SK-N-SH treated with all-trans-retinoic acid at 6 μM for 48 hours (cell line): ENCODE measurements at regions not wholly inside any gene's neighbourhood (a gene's known extent, or its start where the extent isn't known, plus 50 kb on each side); places are given as distances from the start of the nearest gene placed in this dataset.

Experiments used
- PATZ1 ChIP-seq: fragments of 250-450 bp; sonication (Bioruptor Pico); IDR thresholded peaks from 2 replicates; pipeline ENCODE4 v1.8.0; 2020; ENCODE audit warnings: mild to moderate bottlenecking, moderate library complexity, borderline replicate concordance
- ZC3H10 ChIP-seq: fragments of 250-450 bp; sonication (Bioruptor Pico); IDR thresholded peaks from 2 replicates; pipeline ENCODE4 v1.5.1; 2021; ENCODE audit warnings: mild to moderate bottlenecking, moderate library complexity
- ZNF70 ChIP-seq: fragments of 450-650 bp; formaldehyde crosslinking; IDR thresholded peaks from 2 replicates; pipeline ENCODE4 v1.5.0; 2020; ENCODE audit warnings: mild to moderate bottlenecking, moderate library complexity

- TF ChIP-seq PATZ1 (CRISPR knock-in tag) (no peak), ZNF70 (CRISPR knock-in tag) (no peak), ZC3H10 (CRISPR knock-in tag) (no peak)
Observed at GRCh38 chr1:22364326-22364650, 87.4 kb upstream of the ZBTB40 start.
